AG10803 (cell line): ENCODE measurements at regions not wholly inside any gene's neighbourhood (a gene's known extent, or its start where the extent isn't known, plus 50 kb on each side); places are given as distances from the start of the nearest gene placed in this dataset.
"Not testable (repeated sequence)": the region's sequence is repeated elsewhere in the genome, so short reads cannot be mapped to it uniquely, and the experiment has no call there.

Source experiments
- DNase-seq: peaks from one replicate; pipeline ENCODE4 v3.0.0; 2010; ENCODE audit warnings: low read depth
- H3K4me3 ChIP-seq: 2 replicates; pipeline ENCODE4 v1.5.1; 2011; ENCODE audit warnings: mild to moderate bottlenecking, low read length, control low read depth
- TF ChIP-seq, protein P1 (sequence below): conservative IDR thresholded peaks from 2 replicates; pipeline ENCODE4 v1.5.1; 2011; ENCODE audit warnings: mild to moderate bottlenecking, low read length, control low read depth, inconsistent platforms

- TF ChIP-seq, protein P1, sequence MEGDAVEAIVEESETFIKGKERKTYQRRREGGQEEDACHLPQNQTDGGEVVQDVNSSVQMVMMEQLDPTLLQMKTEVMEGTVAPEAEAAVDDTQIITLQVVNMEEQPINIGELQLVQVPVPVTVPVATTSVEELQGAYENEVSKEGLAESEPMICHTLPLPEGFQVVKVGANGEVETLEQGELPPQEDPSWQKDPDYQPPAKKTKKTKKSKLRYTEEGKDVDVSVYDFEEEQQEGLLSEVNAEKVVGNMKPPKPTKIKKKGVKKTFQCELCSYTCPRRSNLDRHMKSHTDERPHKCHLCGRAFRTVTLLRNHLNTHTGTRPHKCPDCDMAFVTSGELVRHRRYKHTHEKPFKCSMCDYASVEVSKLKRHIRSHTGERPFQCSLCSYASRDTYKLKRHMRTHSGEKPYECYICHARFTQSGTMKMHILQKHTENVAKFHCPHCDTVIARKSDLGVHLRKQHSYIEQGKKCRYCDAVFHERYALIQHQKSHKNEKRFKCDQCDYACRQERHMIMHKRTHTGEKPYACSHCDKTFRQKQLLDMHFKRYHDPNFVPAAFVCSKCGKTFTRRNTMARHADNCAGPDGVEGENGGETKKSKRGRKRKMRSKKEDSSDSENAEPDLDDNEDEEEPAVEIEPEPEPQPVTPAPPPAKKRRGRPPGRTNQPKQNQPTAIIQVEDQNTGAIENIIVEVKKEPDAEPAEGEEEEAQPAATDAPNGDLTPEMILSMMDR, result no peak
- DNase-seq, result peak; percentile 42
- no peak overlapping the region for H3K4me3 ChIP-seq
Measured at GRCh38 chr18:10169064-10169562, 255.3 kb downstream of the VAPA start.

GRCh38 chr18:10169814-10170213 lies 256.0 kb downstream of the VAPA start:
- TF ChIP-seq, protein P1, result no peak
- no peak for DNase-seq
- no peak overlapping the region for H3K4me3 ChIP-seq

DNA sequence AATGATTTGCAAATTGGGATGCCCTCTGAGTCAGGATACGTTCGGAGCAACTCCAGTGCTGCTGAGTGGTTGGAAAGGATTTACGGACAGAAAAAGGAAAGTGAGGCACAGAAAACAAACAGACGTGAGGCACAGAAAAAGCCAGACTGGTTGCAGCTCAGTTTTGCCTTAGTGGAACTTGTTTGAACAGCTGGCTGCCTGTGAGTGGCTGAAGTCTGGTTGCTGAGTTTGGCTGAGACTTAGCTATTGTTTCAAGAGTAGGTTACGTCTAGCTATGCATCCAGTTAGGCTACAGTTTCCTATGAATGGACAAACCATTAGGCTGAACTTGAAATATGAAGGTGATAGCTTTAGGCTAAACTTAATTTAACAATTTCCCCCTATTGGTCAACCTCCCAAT lies 256.6 kb downstream of the VAPA start:
- DNase-seq, result no peak
- no peak overlapping the region for H3K4me3 ChIP-seq
- TF ChIP-seq, protein P1, result no peak

- DNase-seq, H3K4me3 ChIP-seq: not testable (repeated sequence)
Measured at GRCh38 chr18:10175333-10175732, 261.5 kb downstream of the VAPA start.

DNA sequence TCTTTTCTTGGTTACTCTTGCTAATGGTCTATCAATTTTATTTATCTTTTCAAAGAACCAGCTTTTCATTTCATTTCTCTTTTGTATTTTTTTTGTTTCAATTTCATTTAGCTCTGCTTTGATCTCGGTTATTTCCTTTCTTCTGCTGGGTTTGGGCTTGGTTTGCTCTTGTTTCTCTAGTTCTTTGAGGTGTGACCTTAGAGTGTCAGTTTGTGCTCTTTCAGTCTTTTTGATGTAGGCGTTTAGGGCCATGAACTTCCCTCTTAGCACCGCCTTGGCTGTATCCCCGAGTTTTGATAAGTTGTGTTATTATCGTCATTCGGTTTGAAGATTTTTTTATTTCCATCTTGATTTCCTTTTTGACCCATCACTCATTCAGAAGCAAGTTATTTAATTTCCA lies 265.5 kb downstream of the VAPA start:
- not testable (repeated sequence) for DNase-seq, H3K4me3 ChIP-seq

DNA sequence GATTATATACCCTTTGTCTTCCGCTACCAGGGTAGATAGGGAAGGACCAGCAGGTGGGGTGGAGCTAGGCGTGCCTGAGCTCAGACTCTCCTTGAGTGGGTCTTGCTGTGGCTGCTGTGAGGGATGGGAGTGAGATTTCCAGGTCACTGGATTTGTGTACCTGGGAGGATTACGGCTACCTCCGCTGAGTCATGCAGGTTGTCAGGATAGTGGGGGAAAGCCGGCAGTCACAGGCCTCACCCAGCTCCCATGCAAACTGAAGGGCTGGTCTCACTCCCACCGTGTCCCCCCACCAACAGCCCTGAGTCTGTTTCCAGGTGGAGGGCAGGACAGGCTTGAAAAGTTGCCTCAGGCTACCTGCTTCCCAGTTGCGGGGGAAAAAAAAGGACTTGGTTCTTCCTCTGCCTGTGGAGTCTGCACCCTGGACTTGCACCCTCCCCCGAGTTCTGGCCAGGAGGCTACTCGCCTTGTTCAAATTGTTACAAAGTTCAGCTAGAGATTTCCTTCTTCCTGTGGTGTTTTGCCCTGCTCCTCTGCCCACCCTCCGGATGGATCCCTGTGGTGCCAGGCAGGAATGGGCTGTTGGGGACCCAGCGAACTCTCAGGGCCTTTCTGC lies 268.3 kb downstream of the VAPA start:
- no peak for DNase-seq
- H3K4me3 ChIP-seq, result no peak overlapping the region
- TF ChIP-seq, protein P1, result no peak

GRCh38 chr18:10184776-10185175 lies 269.7 kb upstream of the APCDD1 start:
- no peak for DNase-seq
- H3K4me3 ChIP-seq, result no peak overlapping the region
- TF ChIP-seq, protein P1, result no peak

DNA sequence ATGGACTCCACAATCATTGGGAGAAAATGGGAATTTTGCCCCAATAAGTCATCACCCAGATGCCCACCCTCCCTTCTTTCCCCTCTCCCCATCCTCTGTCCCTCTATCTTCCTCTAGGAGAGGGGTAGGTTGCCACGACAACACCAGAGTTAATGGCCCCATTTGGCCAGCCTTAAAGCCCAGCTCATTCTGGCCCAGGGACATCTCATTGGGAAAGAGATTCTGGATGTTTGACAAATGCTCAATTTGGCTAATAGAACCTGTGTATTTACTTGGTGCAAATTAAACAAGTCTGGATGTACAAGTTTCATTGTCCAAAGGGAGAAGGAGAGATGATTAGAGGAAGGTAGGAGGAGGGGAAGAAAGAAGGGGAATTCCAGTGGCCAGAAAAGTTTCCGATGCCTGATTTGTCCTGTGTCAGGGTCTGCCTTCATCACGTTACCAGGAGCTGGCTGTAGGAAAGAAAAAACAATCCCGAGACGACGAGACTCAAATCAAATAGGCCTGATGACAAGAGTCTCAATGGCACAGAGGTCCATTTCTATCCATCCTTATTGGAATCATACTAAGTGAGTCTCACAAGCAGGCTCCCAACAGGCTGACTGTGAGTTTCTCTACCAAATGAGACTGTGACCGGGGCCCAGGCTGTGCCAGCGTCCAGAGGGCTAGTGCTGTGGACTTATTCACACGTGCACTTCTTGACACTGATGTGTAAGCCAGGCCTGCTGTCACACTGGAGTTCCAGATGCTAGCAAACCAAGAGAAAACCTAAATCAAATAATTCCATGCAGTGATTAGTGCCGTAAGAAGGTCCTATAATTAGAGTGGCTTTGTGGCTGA lies 265.2 kb upstream of the APCDD1 start:
- peak; percentile 25 for DNase-seq
- no peak overlapping the region for H3K4me3 ChIP-seq
- TF ChIP-seq, protein P1, result no peak
